Mesodermal cell (in vitro differentiated cells): ENCODE measurements at regions not wholly inside any gene's neighbourhood (a gene's known extent, or its start where the extent isn't known, plus 50 kb on each side); places are given as distances from the start of the nearest gene placed in this dataset.
"Not testable (repeated sequence)": the region's sequence is repeated elsewhere in the genome, so short reads cannot be mapped to it uniquely, and the experiment has no call there.

Source experiments
- H3K27ac ChIP-seq: 2 replicates; pipeline ENCODE4 v1.7.0; 2013; ENCODE audit warnings: mild to moderate bottlenecking, low read depth, low read length, moderate library complexity; ENCODE audit not compliant: severe bottlenecking
- H3K36me3 ChIP-seq: 2 replicates; pipeline ENCODE4 v1.7.1; 2013; ENCODE audit warnings: mild to moderate bottlenecking, low read length, moderate library complexity; ENCODE audit not compliant: control insufficient read depth, insufficient read depth
- H3K4me1 ChIP-seq: one replicate; pipeline ENCODE4 v1.7.1; 2013; ENCODE audit warnings: mild to moderate bottlenecking, low read length; ENCODE audit not compliant: insufficient read depth, control insufficient read depth, poor library complexity, severe bottlenecking
- H3K4me3 ChIP-seq: 2 replicates; pipeline ENCODE4 v1.7.0; 2013; ENCODE audit warnings: low read length, control low read depth, mild to moderate bottlenecking; ENCODE audit not compliant: insufficient read depth, poor library complexity, severe bottlenecking; ENCODE audit errors: extremely low read depth
- H3K9me3 ChIP-seq: 2 replicates; pipeline ENCODE4 v1.7.1; 2013; ENCODE audit warnings: mild to moderate bottlenecking, low read length, moderate library complexity; ENCODE audit not compliant: control insufficient read depth
- WGBS, 2 experiments: methylation state at CpG; one replicate each; pipeline ENCODE4 v1.1.5; 2013; ENCODE audit warnings: missing lambda C conversion rate in 2 of 2; ENCODE audit not compliant: insufficient coverage in 2 of 2; 5-methylcytosine and 5-hydroxymethylcytosine counted together

- Histone ChIP-seq H3K4me1 (no peaks in the 10 kb centered on the region), H3K36me3 (no peaks in the 10 kb centered on the region), H3K9me3 (no peaks in the 10 kb centered on the region), H3K4me3 (no peak overlapping the region), H3K27ac (no peak overlapping the region)
- WGBS, 2 experiments, result 80 to 82% methylated on average over 1 to 2 of the region's 3 CpGs
Measured at GRCh38 chr15:91445695-91446228, 345.7 kb downstream of the SV2B start.

GRCh38 chr15:91447991-91448644 lies 348.1 kb downstream of the SV2B start:
- 80 to 83% methylated on average over 2 to 3 of the region's 3 CpGs for WGBS, 2 experiments

GRCh38 chr15:91453376-91453775 lies 353.3 kb downstream of the SV2B start:
- WGBS, 2 experiments, result no CpG with 5 or more reads among the region's 3 CpGs
- not testable (repeated sequence) for H3K36me3 ChIP-seq

More at GRCh38 chr15:91447991-91448644, 348.1 kb downstream of the SV2B start:
- Histone ChIP-seq H3K4me1 (no peaks in the 10 kb centered on the region), H3K9me3 (no peaks in the 10 kb centered on the region), H3K4me3 (no peak overlapping the region), H3K27ac (no peak overlapping the region), H3K36me3 (no peaks in the 10 kb centered on the region)

GRCh38 chr15:91456251-91456718 lies 356.2 kb downstream of the SV2B start:
- Histone ChIP-seq H3K36me3 (no peaks in the 10 kb centered on the region), H3K27ac (no peak overlapping the region), H3K9me3 (no peaks in the 10 kb centered on the region), H3K4me1 (peaks cover 9% of the 10 kb centered on the region), H3K4me3 (no peak overlapping the region)
- 73 to 85% methylated on average over 6 of the region's 7 CpGs for WGBS, 2 experiments

More at GRCh38 chr15:91453376-91453775, 353.3 kb downstream of the SV2B start:
- not testable (repeated sequence) for H3K9me3 ChIP-seq, H3K4me1 ChIP-seq, H3K4me3 ChIP-seq, H3K27ac ChIP-seq

- H3K4me1 ChIP-seq, result peaks cover 9% of the 10 kb centered on the region
- 94 to 100% methylated on average over 1 to 2 of the region's 3 CpGs for whole genome bisulfite sequencing, 2 experiments
Measured at GRCh38 chr15:91456921-91457320, 356.9 kb downstream of the SV2B start.

GRCh38 chr15:91461377-91461776 lies 361.3 kb downstream of the SV2B start:
- Histone ChIP-seq H3K9me3 (no peaks in the 10 kb centered on the region), H3K36me3 (no peaks in the 10 kb centered on the region), H3K4me1 (peaks cover 3% of the 10 kb centered on the region), H3K4me3 (no peak overlapping the region), H3K27ac (no peak overlapping the region)
- WGBS, 2 experiments, result 82 to 90% methylated on average over 2 of the region's 3 CpGs

More at GRCh38 chr15:91456921-91457320, 356.9 kb downstream of the SV2B start:
- no peak overlapping the region for H3K4me3 ChIP-seq
- H3K27ac ChIP-seq, result no peak overlapping the region
- no peaks in the 10 kb centered on the region for H3K36me3 ChIP-seq
- H3K9me3 ChIP-seq, result no peaks in the 10 kb centered on the region

- WGBS, 2 experiments, result 86 to 100% methylated on average over 1 to 3 of the region's 4 CpGs
- Histone ChIP-seq H3K9me3 (no peaks in the 10 kb centered on the region), H3K4me1 (no peaks in the 10 kb centered on the region), H3K27ac (no peak overlapping the region), H3K36me3 (no peaks in the 10 kb centered on the region), H3K4me3 (no peak overlapping the region)
Measured at GRCh38 chr15:91465086-91465485, 365.0 kb downstream of the SV2B start.

GRCh38 chr15:91465696-91466095 lies 365.6 kb downstream of the SV2B start:
- WGBS, 2 experiments, result 82 to 89% methylated on average over 4 of the region's 7 CpGs
- H3K9me3 ChIP-seq, result no peaks in the 10 kb centered on the region
- no peaks in the 10 kb centered on the region for H3K4me1 ChIP-seq
- no peak overlapping the region for H3K4me3 ChIP-seq
- H3K36me3 ChIP-seq, result no peaks in the 10 kb centered on the region
- no peak overlapping the region for H3K27ac ChIP-seq

- no peaks in the 10 kb centered on the region for H3K36me3 ChIP-seq
- no peaks in the 10 kb centered on the region for H3K4me1 ChIP-seq
- 49 to 80% methylated on average over 1 to 2 of the region's 5 CpGs for WGBS, 2 experiments
- no peaks in the 10 kb centered on the region for H3K9me3 ChIP-seq
- no peak overlapping the region for H3K4me3 ChIP-seq
- H3K27ac ChIP-seq, result no peak overlapping the region
Measured at GRCh38 chr15:91468871-91469580, 369.0 kb downstream of the SV2B start.

GRCh38 chr15:91469632-91470567 lies 369.8 kb downstream of the SV2B start:
- H3K4me3 ChIP-seq, result no peak overlapping the region
- H3K27ac ChIP-seq, result no peak overlapping the region
- 77 to 82% methylated on average over 8 to 10 of the region's 17 CpGs for WGBS, 2 experiments
- H3K36me3 ChIP-seq, result no peaks in the 10 kb centered on the region
- H3K4me1 ChIP-seq, result no peaks in the 10 kb centered on the region
- no peaks in the 10 kb centered on the region for H3K9me3 ChIP-seq
